ENCODE measurements at regions not wholly inside any gene's neighbourhood (a gene's known extent, or its start where the extent isn't known, plus 50 kb on each side); places are given as distances from the start of the nearest gene placed in this dataset.

DNA sequence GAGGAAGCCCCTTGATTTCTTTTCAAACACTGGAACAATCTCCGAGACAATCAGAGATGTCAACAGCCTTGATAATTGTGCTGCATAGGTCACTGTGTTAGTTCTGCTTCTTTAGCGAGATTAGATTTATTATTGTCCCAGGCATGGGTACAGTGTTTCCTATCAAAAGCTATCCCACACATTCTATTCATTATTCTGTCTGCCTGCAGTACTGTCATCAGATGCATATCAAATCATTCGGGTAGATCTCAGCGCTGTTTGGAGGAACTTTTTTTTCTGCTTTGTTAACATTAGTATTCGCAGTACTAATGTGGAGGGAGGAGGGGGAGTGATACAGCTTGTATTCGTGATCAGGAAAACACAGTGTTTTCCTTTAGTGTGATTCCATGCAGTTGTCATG lies 208.0 kb downstream of the C11orf91 start:
- TF ChIP-seq, protein P1, sequence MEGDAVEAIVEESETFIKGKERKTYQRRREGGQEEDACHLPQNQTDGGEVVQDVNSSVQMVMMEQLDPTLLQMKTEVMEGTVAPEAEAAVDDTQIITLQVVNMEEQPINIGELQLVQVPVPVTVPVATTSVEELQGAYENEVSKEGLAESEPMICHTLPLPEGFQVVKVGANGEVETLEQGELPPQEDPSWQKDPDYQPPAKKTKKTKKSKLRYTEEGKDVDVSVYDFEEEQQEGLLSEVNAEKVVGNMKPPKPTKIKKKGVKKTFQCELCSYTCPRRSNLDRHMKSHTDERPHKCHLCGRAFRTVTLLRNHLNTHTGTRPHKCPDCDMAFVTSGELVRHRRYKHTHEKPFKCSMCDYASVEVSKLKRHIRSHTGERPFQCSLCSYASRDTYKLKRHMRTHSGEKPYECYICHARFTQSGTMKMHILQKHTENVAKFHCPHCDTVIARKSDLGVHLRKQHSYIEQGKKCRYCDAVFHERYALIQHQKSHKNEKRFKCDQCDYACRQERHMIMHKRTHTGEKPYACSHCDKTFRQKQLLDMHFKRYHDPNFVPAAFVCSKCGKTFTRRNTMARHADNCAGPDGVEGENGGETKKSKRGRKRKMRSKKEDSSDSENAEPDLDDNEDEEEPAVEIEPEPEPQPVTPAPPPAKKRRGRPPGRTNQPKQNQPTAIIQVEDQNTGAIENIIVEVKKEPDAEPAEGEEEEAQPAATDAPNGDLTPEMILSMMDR (IDR thresholded peaks at IDR 0.05; ENCODE audit: unreplicated experiment) = no peak
- DNase-seq (ENCODE audit: unreplicated experiment) = no peak
- H3K27ac Mint-ChIP-seq (ENCODE audit: low read depth, unreplicated experiment) = no peak overlapping the region
- no peaks in the 10 kb centered on the region for H3K9me3 Mint-ChIP-seq (ENCODE audit: unreplicated experiment)
- ChIA-PET POLR2A (no interaction called here), CTCF (no interaction called here)
- H3K4me3 Mint-ChIP-seq (ENCODE audit: unreplicated experiment) = no peak overlapping the region
- intact Hi-C loops (cut with micrococcal nuclease) = no loop called here
- no TSS peak for BruUV-seq (replicated peaks)
- peaks cover 61% of the 10 kb centered on the region for H3K27me3 Mint-ChIP-seq (ENCODE audit: insufficient read depth, unreplicated experiment)
- H3K4me1 Mint-ChIP-seq (ENCODE audit: insufficient read depth, unreplicated experiment) = no peaks in the 10 kb centered on the region
- no peaks in the 10 kb centered on the region for H3K36me3 Mint-ChIP-seq (ENCODE audit: insufficient read depth, unreplicated experiment)

DNA sequence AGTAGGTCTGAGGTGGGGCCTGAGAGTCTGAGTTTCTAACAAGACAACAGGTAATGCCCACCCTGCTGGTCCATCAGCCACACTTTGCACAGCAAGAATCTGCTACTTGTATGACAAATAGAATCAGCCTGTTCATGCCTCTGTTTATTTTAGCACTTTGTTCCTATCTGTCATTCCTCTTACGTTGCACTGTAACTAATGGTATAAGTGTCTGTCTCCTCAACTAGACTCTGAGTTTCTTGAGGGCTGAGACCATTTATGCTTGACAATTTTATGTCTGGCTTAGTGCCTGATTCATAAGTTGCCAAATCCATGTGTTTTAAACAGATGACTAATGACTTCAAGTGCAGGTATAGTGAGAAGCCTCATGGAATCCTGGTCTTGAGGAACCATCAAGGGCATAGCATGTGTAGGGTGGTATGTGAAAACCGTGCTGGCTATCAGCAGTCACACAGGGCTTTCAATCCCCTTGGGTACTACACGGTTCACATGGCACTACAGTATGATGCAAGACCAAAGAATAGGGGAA lies 209.7 kb downstream of the C11orf91 start:
- DNase-seq (ENCODE audit: unreplicated experiment) = peak; percentile 17
- Mint-ChIP-seq H3K4me3 (ENCODE audit: unreplicated experiment) (no peak overlapping the region), H3K27ac (ENCODE audit: low read depth, unreplicated experiment) (no peak overlapping the region), H3K27me3 (ENCODE audit: insufficient read depth, unreplicated experiment) (peaks cover 56% of the 10 kb centered on the region), H3K9me3 (ENCODE audit: unreplicated experiment) (no peaks in the 10 kb centered on the region), H3K36me3 (ENCODE audit: insufficient read depth, unreplicated experiment) (no peaks in the 10 kb centered on the region), H3K4me1 (ENCODE audit: insufficient read depth, unreplicated experiment) (no peaks in the 10 kb centered on the region)
- intact Hi-C loops (cut with micrococcal nuclease) = no loop called here
- TF ChIP-seq, protein P1 (IDR thresholded peaks at IDR 0.05; ENCODE audit: unreplicated experiment) = no peak
- ChIA-PET POLR2A (no interaction called here), CTCF (no interaction called here)
- no TSS peak for BruUV-seq (replicated peaks)

DNA sequence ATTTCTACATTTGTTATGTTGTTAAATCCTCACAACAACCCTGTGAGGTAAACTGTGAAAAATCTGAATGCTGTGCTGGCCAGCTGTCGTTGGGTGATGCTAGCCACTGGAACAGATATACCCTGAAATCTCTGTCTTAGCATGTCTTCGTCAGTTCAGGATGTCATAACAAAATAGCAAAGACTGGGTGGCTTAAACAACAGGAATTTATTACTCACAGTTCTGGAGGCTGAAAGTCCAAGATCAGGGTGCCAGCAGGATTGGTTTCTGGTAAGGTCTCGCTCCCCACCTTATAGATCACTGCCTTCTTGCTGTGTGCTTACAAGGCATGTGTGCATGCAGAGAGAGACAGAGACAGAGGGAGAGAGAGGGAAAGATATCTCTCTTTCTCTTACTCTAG lies 211.7 kb downstream of the C11orf91 start:
- no peak for DNase-seq (ENCODE audit: unreplicated experiment)
- Mint-ChIP-seq H3K36me3 (ENCODE audit: insufficient read depth, unreplicated experiment) (no peaks in the 10 kb centered on the region), H3K27me3 (ENCODE audit: insufficient read depth, unreplicated experiment) (peaks cover 62% of the 10 kb centered on the region), H3K4me3 (ENCODE audit: unreplicated experiment) (no peak overlapping the region), H3K9me3 (ENCODE audit: unreplicated experiment) (no peaks in the 10 kb centered on the region), H3K27ac (ENCODE audit: low read depth, unreplicated experiment) (no peak overlapping the region), H3K4me1 (ENCODE audit: insufficient read depth, unreplicated experiment) (no peaks in the 10 kb centered on the region)
- ChIA-PET POLR2A (no interaction called here), CTCF (interaction anchor here (0.6 kb wide), 1 partner anchor 319 kb away, joined by 3 read pairs; no protein-coding TSS in a partner anchor)
- BruUV-seq (replicated peaks) = no TSS peak
- intact Hi-C loops (cut with micrococcal nuclease) = no loop called here
- TF ChIP-seq, protein P1 (IDR thresholded peaks at IDR 0.05; ENCODE audit: unreplicated experiment) = no peak

DNA sequence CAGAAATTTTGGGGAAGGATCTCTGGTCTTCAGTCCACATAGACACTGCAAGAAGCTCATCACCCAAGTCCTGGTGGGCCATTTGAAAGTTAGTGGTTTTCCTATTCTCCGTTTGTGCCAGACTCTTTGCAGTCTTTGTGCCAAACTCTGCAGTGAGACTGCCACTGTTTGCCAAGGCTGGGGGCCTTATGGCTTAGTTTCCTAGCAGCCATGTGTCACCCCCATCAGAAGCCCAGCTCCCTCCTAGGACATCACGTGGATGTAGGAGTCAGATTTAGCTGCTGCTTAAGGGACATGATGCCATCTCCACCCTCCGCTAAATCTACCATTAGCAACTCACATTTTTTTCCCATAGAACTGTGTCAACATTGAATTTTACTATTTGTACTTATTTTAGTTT lies 220.0 kb downstream of the C11orf91 start:
- ChIA-PET POLR2A (no interaction called here), CTCF (interaction anchor here (0.6 to 0.8 kb wide), 2 partner anchors 25 to 201 kb away, joined by 3 read pairs; no protein-coding TSS in a partner anchor)
- no TSS peak for BruUV-seq (replicated peaks)
- Mint-ChIP-seq H3K9me3 (ENCODE audit: unreplicated experiment) (no peaks in the 10 kb centered on the region), H3K4me1 (ENCODE audit: insufficient read depth, unreplicated experiment) (no peaks in the 10 kb centered on the region), H3K4me3 (ENCODE audit: unreplicated experiment) (no peak overlapping the region), H3K27ac (ENCODE audit: low read depth, unreplicated experiment) (no peak overlapping the region), H3K27me3 (ENCODE audit: insufficient read depth, unreplicated experiment) (peaks cover 5% of the 10 kb centered on the region), H3K36me3 (ENCODE audit: insufficient read depth, unreplicated experiment) (no peaks in the 10 kb centered on the region)
- intact Hi-C loops (cut with micrococcal nuclease) = no loop called here
- TF ChIP-seq, protein P1 (IDR thresholded peaks at IDR 0.05; ENCODE audit: unreplicated experiment) = no peak
- DNase-seq (ENCODE audit: unreplicated experiment) = no peak
